ENCODE measurements at regions not wholly inside any gene's neighbourhood (a gene's known extent, or its start where the extent isn't known, plus 50 kb on each side); places are given as distances from the start of the nearest gene placed in this dataset.
"Not testable (repeated sequence)": the region's sequence is repeated elsewhere in the genome, so short reads cannot be mapped to it uniquely, and the experiment has no call there.

DNA sequence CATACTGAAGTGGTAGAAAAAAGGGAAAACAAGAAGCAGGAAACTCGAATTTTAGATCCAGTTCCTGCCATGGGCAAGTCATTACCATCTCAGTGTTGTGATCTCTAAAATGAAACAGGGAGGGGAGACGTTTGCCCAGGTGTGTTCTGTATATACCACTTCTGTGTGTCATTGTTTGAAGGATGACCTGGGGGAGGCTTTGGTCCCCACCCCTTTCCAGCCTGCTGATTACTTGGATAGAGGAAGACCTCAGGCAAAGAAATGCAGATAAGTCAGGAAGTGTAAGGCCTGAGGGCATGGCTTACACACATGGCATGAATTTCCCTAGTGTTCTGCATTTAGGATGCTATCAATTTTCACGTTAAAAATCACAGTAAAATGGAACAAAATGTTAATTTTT lies 205.2 kb upstream of the CXCR4 start:
- no peak for DNase-seq

DNA sequence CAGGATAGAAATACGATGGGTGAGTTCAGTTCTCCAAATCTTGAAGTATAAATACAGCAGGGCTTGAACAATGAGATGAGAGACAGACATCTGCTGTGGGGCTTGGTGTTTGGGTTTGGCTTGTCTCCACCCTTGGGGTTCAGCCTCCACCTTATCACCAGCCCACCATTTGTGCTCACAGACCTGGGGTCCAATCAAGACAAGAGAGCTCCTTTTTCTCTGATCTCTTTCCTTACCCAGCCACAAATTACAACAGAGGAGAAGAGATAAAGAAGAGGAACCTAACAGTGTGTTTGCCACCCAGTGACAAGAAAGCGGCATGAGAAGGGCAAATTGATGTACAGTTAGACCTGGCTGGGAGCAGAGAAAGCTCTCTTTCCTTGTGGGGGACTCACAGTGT lies 204.5 kb upstream of the CXCR4 start:
- no peak for DNase-seq

DNA sequence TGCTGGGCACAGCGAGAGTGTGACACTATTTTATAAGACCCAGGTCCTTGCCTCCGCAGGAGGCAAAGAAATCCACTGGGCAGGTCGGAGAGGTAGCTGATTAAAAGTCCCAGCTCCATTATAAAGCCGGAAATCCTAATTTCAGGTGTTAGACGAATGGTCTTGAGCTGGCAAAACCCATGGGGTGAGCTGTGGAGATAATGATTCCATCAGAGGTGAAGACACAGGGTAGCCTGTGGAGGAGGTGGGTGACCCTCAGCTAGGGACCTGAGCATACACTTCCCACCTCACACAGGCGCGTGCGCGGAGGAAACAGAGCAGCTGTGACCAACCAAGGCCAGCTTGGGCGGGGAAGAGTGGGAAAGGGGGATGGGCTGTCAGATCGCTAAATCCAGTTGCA lies 201.7 kb upstream of the CXCR4 start:
- DNase-seq = no peak

DNA sequence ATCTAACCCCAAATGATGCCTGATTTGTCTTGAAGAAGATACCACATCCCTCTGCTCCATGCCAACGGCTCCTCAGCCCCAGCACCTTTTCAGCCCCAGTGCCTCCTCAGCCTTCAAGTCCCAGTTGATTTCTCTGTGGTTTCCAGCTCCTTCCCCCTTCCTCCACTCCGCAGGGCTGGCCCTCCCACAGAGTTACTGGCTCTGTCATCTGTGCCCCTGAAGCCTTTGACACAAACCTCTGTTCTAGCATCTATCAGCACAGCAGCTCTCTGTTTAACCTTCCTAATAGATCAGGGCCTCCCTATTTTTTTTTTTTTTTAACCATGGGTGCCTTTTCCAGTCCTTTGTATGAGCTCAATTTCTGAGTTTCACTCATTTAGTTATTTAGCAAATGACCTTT lies 201.3 kb upstream of the CXCR4 start:
- no peak for DNase-seq

DNA sequence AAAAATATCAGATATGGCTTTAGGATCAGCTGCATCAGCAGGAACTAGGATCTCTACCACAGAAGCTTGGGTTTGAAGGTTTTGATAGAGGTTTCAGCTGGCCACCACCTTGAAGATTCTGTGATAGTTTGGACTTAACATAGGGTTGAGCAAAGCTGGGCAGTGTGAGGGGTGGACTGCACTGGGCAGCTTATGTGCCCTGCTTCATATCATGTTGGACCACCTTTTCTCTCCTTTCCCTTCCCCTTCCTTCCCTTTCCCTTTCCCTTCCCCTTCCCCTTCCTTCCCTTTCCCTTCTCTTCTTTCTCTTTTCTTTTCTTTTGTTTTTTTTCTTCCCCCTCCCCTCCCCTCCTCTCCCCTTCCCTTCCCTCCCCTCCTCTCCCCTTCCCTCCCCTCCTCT lies 196.3 kb upstream of the CXCR4 start:
- DNase-seq = no peak

DNA sequence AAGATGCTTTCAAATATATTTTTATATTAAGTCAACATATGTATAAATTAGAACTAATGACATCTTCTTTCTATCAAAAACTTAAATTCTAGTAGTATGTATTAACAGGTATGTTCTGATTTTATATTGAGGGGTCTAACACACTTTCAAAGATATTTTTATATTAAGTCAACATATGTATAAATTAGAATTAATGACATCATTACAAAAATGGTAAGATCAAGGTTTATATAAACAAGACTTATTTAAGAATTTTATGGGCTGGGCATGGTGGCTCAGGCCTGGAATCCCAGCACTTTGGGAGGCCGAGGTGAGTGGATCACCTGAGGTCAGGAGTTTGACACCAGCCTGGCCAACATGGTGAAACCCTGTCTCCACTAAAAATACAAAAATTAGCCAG lies 194.6 kb upstream of the CXCR4 start:
- not testable (repeated sequence) for DNase-seq

DNA sequence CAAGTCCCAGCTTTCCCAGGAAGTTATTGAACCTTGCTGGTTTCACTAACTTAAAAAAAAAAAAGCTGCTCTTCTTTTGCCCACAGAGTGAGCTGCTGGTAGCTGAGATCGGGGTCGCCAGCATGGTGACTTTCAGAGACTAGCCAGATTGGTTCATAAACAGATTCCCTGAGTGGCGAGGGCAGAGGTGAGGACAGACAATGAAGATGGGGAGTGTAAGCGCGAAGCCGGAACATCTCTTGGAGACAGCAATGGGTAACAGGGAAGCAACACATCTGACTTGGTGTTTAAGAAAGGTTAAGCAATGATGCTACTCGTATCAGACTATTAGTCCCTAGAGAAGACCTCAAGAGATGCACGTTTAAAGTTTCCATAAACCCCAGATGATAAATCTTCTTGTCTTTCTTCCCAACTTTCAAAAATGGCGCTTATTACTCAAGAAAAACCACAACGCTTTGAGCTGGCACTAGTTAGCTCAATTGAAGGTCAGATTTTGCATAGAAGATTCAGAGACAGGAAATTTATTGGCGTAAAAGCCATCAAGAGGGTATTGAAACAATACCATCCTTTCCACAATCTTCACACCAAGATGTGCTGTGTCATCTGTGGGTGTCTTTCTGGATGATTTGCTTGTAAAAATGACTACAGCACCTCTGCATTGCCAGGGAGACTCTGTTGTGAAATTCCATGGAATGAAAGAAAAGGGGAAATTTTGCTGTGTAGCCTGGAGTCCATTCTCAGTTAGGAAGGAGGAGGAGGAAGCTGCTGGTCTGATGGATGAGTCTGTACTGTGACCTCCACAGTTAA lies 193.1 kb upstream of the CXCR4 start:
- DNase-seq = no peak

DNA sequence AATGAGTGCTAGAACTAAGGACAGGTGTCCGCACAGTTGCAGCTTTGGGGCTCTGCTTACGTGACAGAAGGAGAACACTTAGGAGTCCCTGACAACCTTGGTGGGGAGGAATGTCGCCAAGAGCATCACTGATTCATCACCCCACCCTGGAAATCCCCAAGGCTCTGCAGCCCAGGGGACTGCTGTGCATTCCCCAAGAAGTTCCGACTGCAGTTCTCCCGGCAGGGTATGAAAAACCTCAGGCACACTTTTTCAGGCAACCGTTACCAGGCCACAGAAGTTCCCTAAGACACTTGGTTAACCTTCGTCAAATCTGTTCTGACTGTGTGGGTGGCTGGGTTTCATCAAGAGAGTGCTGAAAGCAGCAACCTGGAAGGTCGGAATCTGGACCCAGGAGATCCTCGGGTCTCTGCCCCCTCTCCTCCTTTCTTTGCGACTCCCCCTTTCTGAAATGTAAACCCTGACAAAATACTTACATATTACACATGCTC lies 192.1 kb upstream of the CXCR4 start:
- peak in 1 of 14 donors; percentile 33 for DNase-seq

DNA sequence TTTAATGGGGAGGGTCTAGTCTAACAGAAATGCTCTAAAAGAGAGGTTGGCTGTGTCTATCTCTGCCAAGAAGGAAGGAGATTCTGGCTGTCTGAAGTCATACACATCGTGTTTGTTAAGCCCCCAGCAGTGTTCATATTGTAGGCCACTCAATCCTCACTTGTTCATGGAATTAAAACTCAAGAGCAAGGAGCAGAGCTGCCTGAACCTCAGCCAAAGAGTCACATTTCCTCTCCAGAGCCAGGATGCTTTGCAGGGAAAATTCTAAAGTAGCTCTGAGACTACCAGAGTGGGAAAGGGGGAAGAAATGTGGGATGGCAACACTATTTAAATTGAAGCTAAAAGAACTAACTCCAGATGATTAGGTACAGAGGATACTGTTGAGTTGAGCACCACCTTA lies 190.7 kb upstream of the CXCR4 start:
- no peak for DNase-seq

DNA sequence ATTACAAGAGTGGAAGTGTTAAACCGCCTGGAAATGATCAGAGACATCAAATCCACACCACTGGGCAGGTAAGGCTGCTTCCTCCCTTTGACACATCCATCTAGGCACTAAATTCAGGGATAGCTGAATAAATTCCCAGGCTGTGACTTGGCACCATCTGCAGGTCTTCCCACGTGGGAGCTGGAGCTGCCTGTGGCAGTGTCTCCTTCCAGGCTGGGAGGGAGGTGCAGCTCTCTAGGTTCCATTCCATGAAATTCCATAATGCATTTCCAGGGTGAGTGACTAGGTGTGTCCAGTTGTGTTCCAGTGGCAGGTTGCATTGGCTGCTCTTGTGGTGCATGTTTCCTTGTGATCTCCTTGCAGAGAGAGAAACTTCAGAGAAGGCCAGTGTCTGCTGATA lies 188.9 kb upstream of the CXCR4 start:
- no peak for DNase-seq

DNA sequence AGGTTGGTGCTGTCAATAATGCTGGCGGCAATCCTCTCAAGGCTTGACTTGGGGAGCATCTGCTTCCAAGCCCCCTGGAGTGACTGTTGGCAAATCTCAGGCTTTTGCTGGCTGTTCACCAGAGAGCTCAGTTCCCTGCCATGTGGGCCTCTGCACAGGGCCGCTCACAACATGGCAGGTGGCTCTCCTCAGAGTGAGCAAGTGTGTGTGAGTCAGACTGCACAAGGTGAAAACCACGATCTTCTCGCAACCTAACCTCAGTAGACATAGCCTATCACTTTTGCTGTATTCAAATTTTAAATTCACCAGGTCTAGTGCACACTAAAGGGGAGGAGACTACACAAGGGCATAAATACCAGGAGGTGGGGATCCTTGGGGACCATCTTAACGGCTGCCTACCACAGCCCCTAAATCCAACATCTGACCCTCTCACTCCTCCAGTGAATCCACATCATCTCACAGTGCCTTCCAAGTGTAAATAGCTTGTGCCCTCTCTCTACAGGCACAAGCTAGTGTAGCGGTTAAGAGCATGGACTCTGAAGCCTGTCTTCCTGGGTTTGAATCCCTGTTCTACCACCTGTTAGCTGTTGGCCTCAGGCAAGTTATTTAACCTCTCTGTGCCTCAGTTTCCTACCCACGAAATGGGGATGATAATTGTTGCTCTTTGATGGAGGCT lies 187.7 kb upstream of the CXCR4 start:
- peak in 2 of 14 donors; percentile 26 to 87 for DNase-seq

DNA sequence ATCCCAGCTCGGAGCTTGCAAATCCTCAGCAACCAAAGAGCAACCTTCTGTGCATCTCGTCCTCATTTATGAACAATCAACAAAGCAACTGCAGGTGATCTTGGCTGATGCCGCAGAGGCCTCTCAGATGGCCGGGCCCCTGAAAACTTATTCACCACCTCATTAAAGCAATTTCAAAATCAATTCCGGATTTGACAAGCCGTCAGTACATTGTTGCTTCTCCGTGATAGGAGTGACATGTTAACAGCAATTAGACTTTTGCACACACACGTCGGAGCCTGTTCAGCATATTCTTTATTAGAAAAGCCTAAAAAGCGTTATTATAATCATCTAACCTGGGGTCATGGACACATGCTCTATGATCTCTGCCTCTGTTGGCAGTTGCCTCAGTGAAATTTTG lies 183.1 kb upstream of the CXCR4 start:
- no peak for DNase-seq

DNA sequence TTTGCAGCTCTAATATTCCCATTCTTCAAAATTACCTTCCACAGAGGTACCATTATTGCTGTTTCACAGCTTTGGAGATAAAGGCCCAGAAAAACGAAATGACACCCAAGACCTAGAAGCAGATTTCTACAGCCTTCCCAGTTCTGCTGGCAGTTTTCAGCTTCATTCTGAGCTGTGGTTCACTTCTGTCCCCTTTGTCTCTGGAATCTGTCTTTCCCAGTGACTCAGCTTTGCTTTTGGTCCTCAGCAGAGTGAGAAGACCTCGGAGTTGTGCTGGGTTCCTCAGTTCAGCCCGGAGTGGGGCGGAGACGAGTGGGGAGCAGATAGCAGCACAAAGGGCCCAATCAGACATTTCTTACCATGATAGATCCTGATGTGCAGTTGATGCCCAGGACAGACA lies 180.7 kb upstream of the CXCR4 start:
- DNase-seq = no peak

DNA sequence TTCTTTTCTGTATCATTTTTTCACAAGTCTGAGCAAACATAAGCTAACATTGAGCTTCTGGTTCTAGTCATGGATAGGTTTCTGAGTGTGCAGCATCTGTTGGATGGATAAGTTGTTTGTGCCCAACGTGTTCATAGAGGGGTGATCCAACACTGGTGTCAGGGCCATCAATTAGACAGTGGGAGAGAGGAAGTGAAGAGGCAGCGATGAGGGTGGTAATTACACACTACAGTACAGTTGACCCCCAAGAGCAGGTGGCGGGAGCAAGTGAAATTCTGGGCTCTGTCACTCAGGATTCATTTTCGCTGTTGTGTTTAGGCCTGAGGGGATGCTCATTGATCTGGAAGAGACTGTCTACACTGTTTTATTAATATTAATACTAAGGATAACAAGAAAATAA lies 180.0 kb upstream of the CXCR4 start:
- DNase-seq = no peak

DNA sequence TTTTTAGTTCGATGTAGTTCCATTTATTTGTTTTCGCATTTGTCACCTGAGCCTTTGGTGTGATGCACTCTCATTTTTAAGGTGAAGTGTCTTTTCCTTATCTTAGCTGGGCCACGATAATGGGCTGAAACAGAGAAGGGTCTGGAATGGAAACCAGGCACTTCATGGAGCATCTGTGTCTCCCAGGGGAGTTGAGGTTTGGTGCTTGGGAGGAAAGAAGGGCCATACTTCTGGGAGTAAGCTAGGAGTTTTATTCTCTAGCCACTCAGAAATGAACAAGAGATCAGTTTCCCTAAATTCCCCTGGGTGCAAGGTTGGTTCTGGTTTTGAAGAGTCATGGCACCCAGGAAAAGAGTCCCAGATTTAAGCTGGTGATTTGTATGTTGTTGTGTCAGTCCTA lies 179.4 kb upstream of the CXCR4 start:
- DNase-seq = no peak

DNA sequence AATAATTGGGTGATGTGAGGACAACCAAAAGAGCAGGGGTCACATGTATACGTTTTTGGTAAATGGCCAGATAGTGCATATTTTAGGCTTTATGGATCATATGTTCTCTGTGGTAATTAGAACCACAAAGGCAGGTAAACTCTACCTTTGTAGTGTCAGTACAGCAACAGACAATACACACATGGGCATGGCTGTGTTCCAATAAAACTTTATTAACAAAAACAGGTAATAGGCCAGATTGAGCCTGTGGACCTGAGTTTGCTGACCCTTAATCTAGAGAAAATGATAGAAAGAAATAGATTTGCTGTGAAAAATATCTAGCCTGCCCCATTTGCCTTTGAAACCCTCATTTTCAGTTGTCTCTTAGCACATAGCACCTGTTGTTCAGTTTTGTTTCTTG lies 177.2 kb upstream of the CXCR4 start:
- no peak for DNase-seq

DNA sequence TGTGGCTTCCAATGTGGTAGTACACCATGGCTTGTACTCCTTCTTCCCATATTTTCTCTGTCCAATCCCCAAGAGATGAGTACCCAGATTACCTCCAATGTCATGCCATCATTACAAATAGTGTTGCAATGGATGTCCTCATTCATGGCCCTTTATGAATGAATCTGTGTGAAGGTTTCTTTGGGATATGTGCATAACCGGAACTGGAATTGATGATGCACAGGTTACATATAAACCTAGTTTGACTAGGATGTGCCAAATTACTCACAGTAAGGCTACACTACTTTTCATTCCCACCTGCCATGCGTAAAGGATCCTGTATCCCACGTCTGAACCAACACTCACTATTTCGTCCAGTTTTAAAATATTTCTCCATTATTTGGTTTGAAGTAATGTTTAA lies 173.9 kb upstream of the CXCR4 start:
- DNase-seq = no peak

DNA sequence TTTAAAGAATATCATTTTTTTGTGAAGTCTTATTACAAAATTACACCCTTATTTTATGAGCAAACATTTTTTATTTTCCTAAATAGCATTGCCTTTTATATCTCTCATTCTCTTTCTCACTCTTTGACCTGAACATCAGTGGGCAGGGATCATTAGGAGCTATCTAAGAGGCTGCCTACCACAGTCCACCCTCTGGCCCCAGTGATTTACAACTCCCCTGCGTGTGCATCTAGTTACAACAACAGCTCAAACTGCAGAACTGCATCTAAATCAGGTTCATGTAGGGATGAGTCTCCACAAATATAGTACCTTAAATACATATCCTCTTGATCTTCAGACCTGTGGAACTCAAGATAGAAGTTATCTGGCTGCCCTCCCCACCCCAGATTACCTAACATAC lies 172.4 kb upstream of the CXCR4 start:
- DNase-seq = no peak

DNA sequence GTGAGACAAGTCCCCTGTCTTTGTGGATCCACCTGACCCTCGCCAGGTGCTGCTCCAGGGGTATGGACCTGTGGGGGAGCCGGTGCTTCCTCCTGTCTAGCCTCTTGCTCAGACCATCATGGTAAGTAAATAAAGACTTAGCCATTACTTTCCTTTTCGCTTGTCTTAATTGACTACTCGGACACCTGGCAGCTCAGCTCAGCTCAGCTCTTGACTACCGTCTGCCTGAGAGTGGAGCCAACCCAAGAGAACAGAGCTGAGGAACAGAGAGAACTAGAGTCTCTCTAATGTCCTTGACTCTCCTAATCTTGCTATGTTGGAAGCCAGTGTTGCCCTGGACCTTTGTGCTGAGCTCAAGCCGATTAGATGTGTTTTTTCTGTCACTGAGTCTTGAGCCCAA lies 170.3 kb upstream of the CXCR4 start:
- no peak for DNase-seq

DNA sequence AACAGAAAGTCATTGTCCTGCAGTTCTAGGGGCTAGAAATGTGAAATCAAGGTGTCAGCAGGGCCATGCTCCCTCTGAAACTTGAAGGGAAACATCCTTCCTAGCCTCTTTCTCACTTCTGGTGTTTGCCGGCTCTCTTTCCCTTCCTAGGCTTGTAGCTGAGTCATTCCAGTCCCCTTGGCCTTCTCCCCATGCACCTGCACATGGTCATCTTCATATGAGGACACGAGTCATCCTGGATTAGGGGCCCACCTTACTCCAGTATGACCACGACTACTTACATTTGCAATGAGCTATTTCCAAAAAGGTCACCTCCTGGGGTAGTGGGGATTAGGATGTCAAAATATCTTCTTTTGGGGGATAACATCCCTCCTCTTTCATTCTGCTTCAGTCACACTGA lies 168.5 kb upstream of the CXCR4 start:
- no peak for DNase-seq

DNA sequence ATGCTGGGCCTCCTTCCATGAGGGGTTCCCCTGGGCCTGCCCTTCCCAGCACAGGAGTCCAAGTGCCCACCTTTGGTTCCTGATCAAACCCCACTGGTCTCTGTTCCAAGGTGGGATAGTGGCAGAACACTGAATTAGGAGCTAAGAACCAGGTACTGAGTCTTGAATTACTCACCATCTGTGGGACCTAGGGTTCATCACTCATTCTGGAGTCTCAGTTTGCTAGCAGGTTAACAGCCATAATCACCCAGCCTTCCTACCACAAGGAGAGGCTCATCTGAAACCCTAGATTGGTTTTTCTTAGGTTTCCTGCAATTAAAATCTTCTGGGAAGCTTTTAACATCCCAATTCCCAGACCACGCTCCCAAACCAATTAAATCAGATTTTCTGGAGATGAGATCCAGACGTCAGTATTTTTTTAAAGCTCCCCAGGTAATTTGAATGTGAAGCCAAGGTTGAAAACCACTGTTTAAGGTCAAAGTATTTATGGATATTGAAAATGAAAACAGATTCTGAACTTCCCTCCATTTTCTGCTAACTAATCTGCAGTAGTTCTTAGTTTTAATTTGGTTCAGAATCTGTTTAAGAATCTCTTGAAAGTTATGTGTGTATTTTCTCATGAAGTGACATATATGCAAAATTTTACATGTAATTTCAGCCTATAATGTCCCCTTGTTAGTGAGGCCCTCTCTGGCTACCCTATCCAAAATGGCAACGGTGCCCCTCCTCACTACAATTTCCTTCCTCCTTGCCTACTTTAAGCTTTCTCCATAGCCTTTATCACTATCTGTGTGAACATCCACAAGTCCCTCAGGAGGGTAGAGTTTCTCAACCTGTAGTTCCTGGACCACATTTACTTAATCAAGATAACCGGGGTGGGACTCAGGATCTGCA lies 166.5 kb upstream of the CXCR4 start:
- no peak for DNase-seq

DNA sequence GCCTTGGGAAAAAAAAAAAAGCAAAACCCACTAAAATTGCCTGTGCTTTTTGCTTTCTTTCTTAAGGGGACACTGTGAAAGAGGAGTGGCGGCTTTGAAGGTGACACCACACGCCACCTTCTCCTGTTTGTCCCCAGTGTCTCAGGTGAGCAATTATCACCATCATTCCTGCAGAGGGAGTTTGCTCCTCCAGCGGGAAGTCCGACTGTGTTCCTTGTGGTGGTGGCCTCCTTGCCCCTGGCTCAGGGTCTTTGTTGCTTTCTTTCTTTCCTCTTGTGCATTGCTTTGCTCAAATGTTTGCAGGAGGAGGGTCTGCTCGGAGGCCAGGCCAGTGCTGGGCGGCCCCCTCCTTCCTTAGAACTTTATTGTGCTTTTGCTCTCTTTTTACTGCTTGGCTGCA lies 164.3 kb upstream of the CXCR4 start:
- no peak for DNase-seq
